NCI-H2196 treated with DMSO at 0.1 percent for 48 hours (cell line): ENCODE measurements at regions not wholly inside any gene's neighbourhood (a gene's known extent, or its start where the extent isn't known, plus 50 kb on each side); places are given as distances from the start of the nearest gene placed in this dataset.
"Not testable (repeated sequence)": the region's sequence is repeated elsewhere in the genome, so short reads cannot be mapped to it uniquely, and the experiment has no call there.

Experiments
- DNase-seq: peaks from one replicate; lab custom pipeline; 2025; ENCODE audit not compliant: unreplicated experiment; lab: John Stamatoyannopoulos, UW

GRCh38 chr2:95763074-95763473, 171.3 kb downstream of the TRIM43 start:
- DNase-seq, result not testable (repeated sequence)

GRCh38 chr2:95764966-95765365, 173.2 kb downstream of the TRIM43 start:
- DNase-seq, result not testable (repeated sequence)

GRCh38 chr2:95765925-95766910, 174.4 kb downstream of the TRIM43 start:
- DNase-seq, result not testable (repeated sequence)

- DNase-seq, result not testable (repeated sequence)
These were observed 175.7 kb downstream of the TRIM43 start for GRCh38 chr2:95767531-95767930.

GRCh38 chr2:95767950-95768349, 176.1 kb downstream of the TRIM43 start:
- DNase-seq, result not testable (repeated sequence)

- DNase-seq, result not testable (repeated sequence)
These were observed 177.5 kb downstream of the TRIM43 start for GRCh38 chr2:95769256-95769655.

- DNase-seq, result not testable (repeated sequence)
These were observed 178.9 kb downstream of the TRIM43 start for GRCh38 chr2:95770726-95771125.

- DNase-seq, result not testable (repeated sequence)
These were observed 182.8 kb downstream of the TRIM43 start for GRCh38 chr2:95774322-95775192.

GRCh38 chr2:95775193-95775531, 183.4 kb downstream of the TRIM43 start:
- not testable (repeated sequence) for DNase-seq
